Endothelial cell of umbilical vein (primary cell): ENCODE measurements at regions not wholly inside any gene's neighbourhood (a gene's known extent, or its start where the extent isn't known, plus 50 kb on each side); places are given as distances from the start of the nearest gene placed in this dataset.

ENCODE experiments used
- BruUV-seq: library from RNA; stranded (reverse); fragments of 400-500 nt; replicated peaks from 2 replicates; lab custom pipeline; 2021; lab: Mats Ljungman, UMichigan
- CTCF ChIA-PET: fragments of 300-600, 350-600 bp; sonication (Branson Sonifier 250); formaldehyde crosslinking; loops from one replicate; lab custom pipeline; 2021; ENCODE audit warnings: antibody characterized with exemption, inconsistent platforms; lab: Charles Lee
- POLR2A ChIA-PET: fragments of 300-600, 350-600 bp; sonication (Branson Sonifier 250); formaldehyde crosslinking; loops from one replicate; lab custom pipeline; 2021; ENCODE audit warnings: antibody characterized with exemption, inconsistent platforms; lab: Charles Lee
- DNase-seq: peaks from one replicate; pipeline ENCODE4 v3.0.0-alpha.2; 2011; ENCODE audit warnings: low read depth, low spot score
- FAIRE-seq: peaks from 2 replicates; lab custom pipeline; 2011; peaks lifted over from hg19 to GRCh38; lab: Jason Lieb, UNC
- H2AFZ ChIP-seq: 2 replicates; pipeline ENCODE4 v1.6.0; 2012; ENCODE audit warnings: low read depth, low read length, control low read depth, inconsistent platforms
- H3K27ac ChIP-seq: 2 replicates; pipeline ENCODE4 v1.5.1; 2011; ENCODE audit warnings: low read depth, mild to moderate bottlenecking, control low read depth, low read length, moderate library complexity; ENCODE audit not compliant: insufficient read depth
- H3K27me3 ChIP-seq, 2 experiments: 2 replicates each; pipeline versions ENCODE4 v1.6.0 to v1.6.1; 2011; ENCODE audit warnings: low read length in 2 of 2, mixed read lengths in 1 of 2; ENCODE audit not compliant: control insufficient read depth in 2 of 2, insufficient read depth in 2 of 2
- H3K36me3 ChIP-seq, 2 experiments: 2 replicates in 1 of 2; 3 replicates in 1 of 2; pipeline ENCODE4 v1.5.1; 2011; ENCODE audit warnings: low read length in 2 of 2, mild to moderate bottlenecking in 1 of 2, moderate library complexity in 1 of 2; ENCODE audit not compliant: control insufficient read depth in 2 of 2, insufficient read depth in 2 of 2; ENCODE audit errors: extremely low read depth in 1 of 2
- H3K4me1 ChIP-seq: 3 replicates; pipeline ENCODE4 v1.5.1; 2011; ENCODE audit warnings: mild to moderate bottlenecking, low read length; ENCODE audit not compliant: control insufficient read depth, insufficient read depth; ENCODE audit errors: extremely low read depth
- H3K4me2 ChIP-seq: 2 replicates; pipeline ENCODE4 v1.6.1; 2011; ENCODE audit warnings: low read length, control low read depth, mixed read lengths; ENCODE audit not compliant: insufficient read depth
- H3K4me3 ChIP-seq, 3 experiments: fragments of 200-600 bp in 1 of 3; sonication (generic), shearing (Covaris generic) in 1 of 3; replicated peaks in 1 of 3; 2 replicates each; pipeline ENCODE4 v1.5.1; 2011 to 2016; ENCODE audit warnings: control low read depth in 3 of 3, low read length in 3 of 3, mild to moderate bottlenecking in 2 of 3, inconsistent platforms in 1 of 3, low read depth in 1 of 3, moderate library complexity in 1 of 3; ENCODE audit not compliant: insufficient read depth in 1 of 3
- H3K79me2 ChIP-seq: 2 replicates; pipeline ENCODE4 v1.6.0; 2012; ENCODE audit warnings: low read length, inconsistent platforms; ENCODE audit not compliant: control insufficient read depth, insufficient read depth
- H3K9ac ChIP-seq: replicated peaks from 2 replicates; pipeline ENCODE3; 2011; ENCODE audit warnings: low read length, control low read depth; ENCODE audit not compliant: insufficient read depth; ENCODE audit errors: extremely low read depth
- H3K9me1 ChIP-seq: replicated peaks from 3 replicates; pipeline ENCODE4 v1.6.0; 2011; ENCODE audit warnings: mild to moderate bottlenecking, low read length; ENCODE audit not compliant: control insufficient read depth, insufficient read depth; ENCODE audit errors: extremely low read depth
- H3K9me3 ChIP-seq: replicated peaks from 2 replicates; pipeline ENCODE4 v1.5.1; 2012; ENCODE audit warnings: low read length, inconsistent platforms; ENCODE audit not compliant: control insufficient read depth, insufficient read depth
- H4K20me1 ChIP-seq: replicated peaks from 2 replicates; pipeline ENCODE3; 2011; ENCODE audit warnings: mild to moderate bottlenecking, low read length; ENCODE audit not compliant: control insufficient read depth, insufficient read depth; ENCODE audit errors: extremely low read depth
- CTCF ChIP-seq, 2 donors: IDR thresholded peaks; 1 replicate in 1 of 2; 2 replicates in 1 of 2; pipeline ENCODE4 v1.5.1; 2011; ENCODE audit warnings: low read length in 2 of 2, mild to moderate bottlenecking in 2 of 2, moderate library complexity in 2 of 2, control low read depth in 1 of 2, inconsistent platforms in 1 of 2, low read depth in 1 of 2; ENCODE audit not compliant: insufficient read depth in 1 of 2; ENCODE audit errors: extremely low read depth in 1 of 2
- EZH2 ChIP-seq: IDR thresholded peaks from 2 replicates; pipeline ENCODE4 v1.6.1; 2012; ENCODE audit warnings: borderline replicate concordance, low read depth, mild to moderate bottlenecking, moderate library complexity, low read length, inconsistent platforms; ENCODE audit not compliant: severe bottlenecking
- FOS ChIP-seq: IDR thresholded peaks from 2 replicates; pipeline ENCODE4 v1.6.1; 2011; ENCODE audit warnings: mild to moderate bottlenecking, low read length, moderate library complexity, borderline replicate concordance; ENCODE audit not compliant: insufficient read depth
- GATA2 ChIP-seq: IDR thresholded peaks from 2 replicates; pipeline ENCODE4 v1.7.0; 2011; ENCODE audit warnings: low read depth, mild to moderate bottlenecking, moderate library complexity, mixed read lengths, low read length; ENCODE audit not compliant: insufficient read length, insufficient read depth
- JUN ChIP-seq: IDR thresholded peaks from 2 replicates; pipeline ENCODE4 v1.6.1; 2011; ENCODE audit warnings: borderline replicate concordance, low read depth; ENCODE audit not compliant: insufficient read length, insufficient read depth
- MYC ChIP-seq: IDR thresholded peaks from one replicate; pipeline ENCODE4 v1.6.1; 2011; ENCODE audit warnings: mild to moderate bottlenecking, low read depth, low read length
- POLR2A ChIP-seq: IDR thresholded peaks from 2 replicates; pipeline ENCODE4 v1.6.1; 2012; ENCODE audit warnings: low read depth, mild to moderate bottlenecking, control low read depth, low read length
- POLR2AphosphoS5 ChIP-seq: IDR thresholded peaks from 2 replicates; pipeline ENCODE4 v1.6.1; 2012; ENCODE audit warnings: low read depth, mild to moderate bottlenecking, control low read depth, low read length, moderate library complexity; ENCODE audit not compliant: insufficient read depth
- dilution Hi-C: fragments of 300-500 bp; cut with MboI; formaldehyde crosslinking; loops from one replicate; pipeline ENCODE4 v1.15.0; 2019; ENCODE audit warnings: low sequenced_read_pairs; ENCODE audit not compliant: extremely low pct_ligation_motif_present
- intact Hi-C: fragments of 100-400 bp; cut with micrococcal nuclease; formaldehyde crosslinking; loops from one replicate; pipeline ENCODE4 v1.10.0; 2022
- TF ChIP-seq, protein P1 (sequence below): IDR thresholded peaks from 2 replicates; pipeline ENCODE4 v1.6.1; 2011; ENCODE audit not compliant: insufficient read depth, insufficient read length

GRCh38 chr11:92828556-92828955 is 140.9 kb upstream of the MTNR1B start:
- Histone ChIP-seq H3K9me1 (no peaks in the 10 kb centered on the region), H2AFZ (no peak overlapping the region), H3K36me3 (no peaks in the 10 kb centered on the region), H3K9ac (no peak overlapping the region), H3K4me1 (no peaks in the 10 kb centered on the region), H3K27me3 (no peaks in the 10 kb centered on the region), H4K20me1 (no peaks in the 10 kb centered on the region), H3K27ac (no peak overlapping the region), H3K9me3 (no peaks in the 10 kb centered on the region), H3K79me2 (no peaks in the 10 kb centered on the region), H3K4me3 (no peak overlapping the region), H3K4me2 (no peak overlapping the region)
- DNase-seq (no peak), FAIRE-seq (no peak)
- dilution Hi-C loops (no loop called here), intact Hi-C loops (no loop called here)
- POLR2A ChIA-PET: no interaction called here
- no TSS peak for BruUV-seq
- no peak for TF ChIP-seq GATA2
- TF ChIP-seq POLR2A: no peak
- no peak for TF ChIP-seq CTCF (IDR thresholded peaks at IDR 0.05; ENCODE audit: extremely low read depth in 1 of 2, insufficient read depth in 1 of 2, low read depth in 1 of 2, low read length in 2 of 2)
- TF ChIP-seq MYC: no peak
- no peak for TF ChIP-seq POLR2AphosphoS5
- no peak for TF ChIP-seq FOS
- TF ChIP-seq EZH2: no peak
- no peak for TF ChIP-seq JUN
- TF ChIP-seq, protein P1, sequence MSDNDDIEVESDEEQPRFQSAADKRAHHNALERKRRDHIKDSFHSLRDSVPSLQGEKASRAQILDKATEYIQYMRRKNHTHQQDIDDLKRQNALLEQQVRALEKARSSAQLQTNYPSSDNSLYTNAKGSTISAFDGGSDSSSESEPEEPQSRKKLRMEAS: no peak
- CTCF ChIA-PET: no interaction called here
